ENCODE measurements at regions not wholly inside any gene's neighbourhood (a gene's known extent, or its start where the extent isn't known, plus 50 kb on each side); places are given as distances from the start of the nearest gene placed in this dataset.

DNA sequence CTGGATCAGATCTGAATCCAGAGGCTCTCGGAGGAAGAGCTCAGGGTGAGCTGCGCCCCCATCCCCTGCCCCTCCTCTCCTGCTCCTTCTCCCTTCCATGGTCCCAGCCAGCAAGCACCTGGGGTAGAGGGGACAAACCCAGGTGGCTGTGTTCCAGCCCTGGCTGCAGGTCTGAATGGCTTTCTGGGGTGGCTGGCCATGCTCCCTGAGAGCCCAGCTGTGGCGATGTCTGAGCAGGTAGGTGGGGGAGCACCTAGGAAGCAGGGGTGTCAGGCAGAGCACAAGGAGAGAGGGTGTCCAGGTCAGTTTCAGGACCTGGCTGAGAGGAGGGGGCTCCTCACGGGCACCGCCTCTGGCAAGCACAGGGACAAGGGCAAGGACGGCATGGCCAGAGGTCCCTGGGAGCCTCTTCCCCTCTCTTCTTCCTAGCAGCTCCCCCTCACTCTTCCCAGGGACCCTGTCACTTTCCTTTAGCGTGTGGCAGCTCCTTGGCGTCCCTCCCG, 310.0 kb downstream of the SEC14L1 start:
- peak overlapping the region; percentile 83 for H3K27ac Mint-ChIP-seq (ENCODE audit: unreplicated experiment)
- H3K9me3 Mint-ChIP-seq (ENCODE audit: unreplicated experiment), result no peaks in the 10 kb centered on the region
- TF ChIP-seq CTCF (IDR thresholded peaks at IDR 0.05; ENCODE audit: unreplicated experiment), result no peak
- peaks cover 32% of the 10 kb centered on the region for H3K27me3 Mint-ChIP-seq (ENCODE audit: unreplicated experiment)
- H3K4me1 Mint-ChIP-seq (ENCODE audit: unreplicated experiment), result peaks cover 80% of the 10 kb centered on the region
- H3K36me3 Mint-ChIP-seq (ENCODE audit: low read depth, unreplicated experiment), result peaks cover 9% of the 10 kb centered on the region
- DNase-seq (ENCODE audit: low spot score), result no peak
- H3K4me3 Mint-ChIP-seq (ENCODE audit: unreplicated experiment), result peak overlapping the region; percentile 94

DNA sequence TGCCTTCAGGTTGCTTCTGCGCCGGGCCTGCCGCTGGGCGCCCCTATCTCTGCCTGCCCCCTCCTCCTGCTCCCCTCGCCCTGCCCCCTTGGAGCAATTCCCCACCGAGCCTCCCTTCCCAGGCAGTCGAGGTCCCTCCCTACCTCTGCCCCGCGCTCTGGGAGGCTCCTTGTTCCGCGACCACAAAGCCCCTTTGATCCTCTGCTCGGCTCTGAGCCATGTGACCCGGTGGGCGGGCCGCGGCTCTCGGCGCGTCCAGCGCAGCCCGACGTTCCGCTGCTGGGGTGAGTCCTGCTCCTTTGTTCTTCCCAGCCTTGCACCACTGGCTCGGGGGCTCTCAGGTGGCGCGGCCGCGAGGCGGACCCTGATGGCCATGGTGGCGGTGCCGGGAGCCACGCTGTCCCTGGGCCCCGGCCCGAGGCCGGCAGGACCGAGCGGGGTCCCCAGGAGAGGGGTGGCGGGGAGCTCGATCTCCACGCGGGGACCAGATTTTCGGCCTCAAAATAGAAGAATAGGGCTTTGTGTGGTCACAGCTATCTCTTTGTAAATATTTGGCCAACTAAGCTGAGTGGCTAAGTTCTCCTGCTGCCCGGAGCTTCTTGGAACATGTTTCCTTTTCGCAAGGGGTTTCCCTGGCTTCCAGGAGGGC, 310.6 kb downstream of the SEC14L1 start:
- peaks cover 75% of the 10 kb centered on the region for H3K4me1 Mint-ChIP-seq (ENCODE audit: unreplicated experiment)
- peak overlapping the region; percentile 94 for H3K4me3 Mint-ChIP-seq (ENCODE audit: unreplicated experiment)
- peaks cover 10% of the 10 kb centered on the region for H3K36me3 Mint-ChIP-seq (ENCODE audit: low read depth, unreplicated experiment)

DNA sequence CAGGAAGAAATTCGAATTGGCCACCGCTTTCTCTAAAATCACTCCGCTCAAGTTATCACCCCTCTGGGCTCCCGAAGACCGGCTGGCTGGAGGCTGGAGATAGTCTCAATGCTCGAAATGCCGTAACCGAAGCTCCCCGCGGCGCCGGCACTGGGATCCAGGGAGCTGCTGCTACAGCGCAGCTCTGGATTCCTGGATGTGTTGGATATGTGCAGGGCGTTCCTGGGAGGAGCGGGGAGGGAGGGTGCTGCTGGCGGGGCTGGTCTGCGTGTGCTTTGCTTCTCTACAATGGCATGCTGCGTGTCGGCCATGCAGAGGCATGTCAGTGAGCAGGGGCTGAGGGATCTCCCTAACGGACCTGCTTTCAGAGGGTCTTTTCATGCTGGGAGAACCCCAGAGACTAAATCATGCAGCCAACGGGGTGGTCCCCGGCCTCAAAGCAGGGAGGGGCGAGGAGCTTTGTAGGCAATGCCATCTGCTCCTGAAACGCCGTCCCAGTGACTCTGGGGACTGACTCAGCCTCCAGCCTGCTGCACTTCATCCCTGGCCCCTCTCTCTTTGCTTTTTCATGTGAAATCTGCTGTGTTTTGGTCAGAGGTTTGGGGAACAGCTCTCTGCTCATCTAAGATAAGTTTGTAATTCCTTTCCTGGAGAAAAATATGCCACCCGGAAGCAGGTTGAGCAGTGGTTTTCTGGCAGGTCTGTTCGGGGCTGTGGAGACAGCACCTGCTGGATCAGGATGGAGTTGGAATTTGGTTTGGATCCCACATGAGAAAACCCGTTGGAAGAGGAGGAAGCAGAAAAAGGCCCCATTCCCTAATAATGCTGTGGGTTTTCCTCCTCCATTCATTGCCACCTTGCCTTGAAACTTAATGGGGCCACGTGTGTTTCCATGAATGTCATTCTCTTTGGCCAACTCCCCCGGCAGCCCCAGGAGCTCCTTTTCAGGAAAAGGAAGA, 311.4 kb downstream of the SEC14L1 start:
- H3K9me3 Mint-ChIP-seq (ENCODE audit: unreplicated experiment), result no peaks in the 10 kb centered on the region
- H3K4me1 Mint-ChIP-seq (ENCODE audit: unreplicated experiment), result peaks cover 71% of the 10 kb centered on the region
- DNase-seq (ENCODE audit: low spot score), result peak; percentile 50
- H3K36me3 Mint-ChIP-seq (ENCODE audit: low read depth, unreplicated experiment), result peaks cover 7% of the 10 kb centered on the region
- peaks cover 33% of the 10 kb centered on the region for H3K27me3 Mint-ChIP-seq (ENCODE audit: unreplicated experiment)
- H3K4me3 Mint-ChIP-seq (ENCODE audit: unreplicated experiment), result peak overlapping the region; percentile 94
- no peak for TF ChIP-seq CTCF (IDR thresholded peaks at IDR 0.05; ENCODE audit: unreplicated experiment)
- peak overlapping the region; percentile 91 for H3K27ac Mint-ChIP-seq (ENCODE audit: unreplicated experiment)

More for the DNA sequence above, 310.6 kb downstream of the SEC14L1 start:
- Mint-ChIP-seq H3K9me3 (ENCODE audit: unreplicated experiment) (no peaks in the 10 kb centered on the region), H3K27me3 (ENCODE audit: unreplicated experiment) (peaks cover 33% of the 10 kb centered on the region), H3K27ac (ENCODE audit: unreplicated experiment) (peak overlapping the region; percentile 91)
- DNase-seq (ENCODE audit: low spot score), result peak; percentile 81
- TF ChIP-seq CTCF (IDR thresholded peaks at IDR 0.05; ENCODE audit: unreplicated experiment), result no peak

DNA sequence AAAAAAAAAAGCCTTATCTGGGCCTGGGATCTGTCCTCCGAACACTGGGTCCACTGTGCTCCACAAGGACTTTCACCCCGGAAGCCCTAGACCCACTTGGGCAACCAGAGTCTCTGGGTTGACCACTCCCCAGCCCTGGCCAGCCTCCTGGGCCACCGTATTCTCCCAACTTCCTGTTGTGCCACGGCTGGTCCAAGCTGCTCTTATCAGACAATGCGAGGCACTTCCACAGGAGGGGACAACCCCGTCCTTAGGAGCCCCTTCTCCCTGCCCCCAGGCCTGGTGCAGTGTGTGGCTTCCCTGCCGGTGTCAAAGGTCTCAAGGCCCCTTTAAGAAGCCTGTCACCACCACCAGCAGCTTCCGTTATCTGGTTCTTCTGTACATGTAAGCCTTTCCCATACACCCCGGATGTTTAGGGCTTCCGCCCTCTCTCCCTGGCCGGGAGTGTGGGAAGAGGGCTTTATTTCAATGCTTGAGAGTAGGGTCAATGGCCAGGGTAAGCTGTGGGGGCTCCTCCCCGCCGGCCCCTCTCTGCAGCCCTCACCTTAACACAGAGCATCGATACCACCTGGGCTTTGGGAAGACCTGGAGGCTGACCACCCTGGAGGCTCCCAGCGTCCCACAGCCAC, 313.0 kb downstream of the SEC14L1 start:
- peaks cover 4% of the 10 kb centered on the region for H3K36me3 Mint-ChIP-seq (ENCODE audit: low read depth, unreplicated experiment)
- peak overlapping the region; percentile 82 for H3K27ac Mint-ChIP-seq (ENCODE audit: unreplicated experiment)
- peak overlapping the region; percentile 65 for H3K4me3 Mint-ChIP-seq (ENCODE audit: unreplicated experiment)
- TF ChIP-seq CTCF (IDR thresholded peaks at IDR 0.05; ENCODE audit: unreplicated experiment), result no peak
- H3K4me1 Mint-ChIP-seq (ENCODE audit: unreplicated experiment), result peaks cover 71% of the 10 kb centered on the region
- DNase-seq (ENCODE audit: low spot score), result no peak
- peaks cover 37% of the 10 kb centered on the region for H3K27me3 Mint-ChIP-seq (ENCODE audit: unreplicated experiment)
- no peaks in the 10 kb centered on the region for H3K9me3 Mint-ChIP-seq (ENCODE audit: unreplicated experiment)
